GM12873 (cell line): ENCODE measurements at regions not wholly inside any gene's neighbourhood (a gene's known extent, or its start where the extent isn't known, plus 50 kb on each side); places are given as distances from the start of the nearest gene placed in this dataset.

Experiments
- CTCF ChIP-seq: IDR thresholded peaks from 2 replicates; pipeline ENCODE4 v1.5.1; 2012; ENCODE audit warnings: low read depth, mild to moderate bottlenecking, moderate library complexity, low read length, control low read depth; ENCODE audit not compliant: insufficient read depth; ENCODE audit errors: missing control alignments

GRCh38 chr13:22090106-22090505 is 419.2 kb downstream of the FGF9 start:
- TF ChIP-seq CTCF: no peak

GRCh38 chr13:22091222-22091970 is 420.5 kb downstream of the FGF9 start:
- no peak for TF ChIP-seq CTCF

GRCh38 chr13:22091971-22092300 is 421.1 kb downstream of the FGF9 start:
- TF ChIP-seq CTCF: no peak

- no peak for TF ChIP-seq CTCF
Observed at GRCh38 chr13:22092791-22093560, 422.1 kb downstream of the FGF9 start.

- no peak for TF ChIP-seq CTCF
Observed at GRCh38 chr13:22095794-22096193, 424.9 kb downstream of the FGF9 start.

- TF ChIP-seq CTCF: no peak
Observed at GRCh38 chr13:22099585-22099984, 428.7 kb downstream of the FGF9 start.

GRCh38 chr13:22102271-22102670 is 431.4 kb downstream of the FGF9 start:
- no peak for TF ChIP-seq CTCF
